GM19463 (cell line): ENCODE measurements at regions not wholly inside any gene's neighbourhood (a gene's known extent, or its start where the extent isn't known, plus 50 kb on each side); places are given as distances from the start of the nearest gene placed in this dataset.

Experiments
- ATAC-seq: cut with Tn5 transposase; IDR thresholded peaks from one replicate; pipeline ENCODE4 v1.9.1; 2021; ENCODE audit warnings: mild to moderate bottlenecking, moderate library complexity; ENCODE audit not compliant: unreplicated experiment

- no peak for ATAC-seq
Measured at GRCh38 chr3:69445498-69445897, 59.6 kb upstream of the FRMD4B start.

- ATAC-seq = no peak
Measured at GRCh38 chr3:69445024-69445423, 59.1 kb upstream of the FRMD4B start.

GRCh38 chr3:69443457-69443920 lies 57.6 kb upstream of the FRMD4B start:
- no peak for ATAC-seq

- peak; percentile 74 for ATAC-seq
Measured at GRCh38 chr3:69442771-69443311, 57.0 kb upstream of the FRMD4B start.

GRCh38 chr3:69441732-69442131 lies 55.8 kb upstream of the FRMD4B start:
- no peak for ATAC-seq

GRCh38 chr3:69441040-69441439 lies 55.2 kb upstream of the FRMD4B start:
- no peak for ATAC-seq

- no peak for ATAC-seq
Measured at GRCh38 chr3:69439643-69440270, 53.9 kb upstream of the FRMD4B start.

GRCh38 chr3:69438476-69438875 lies 52.6 kb upstream of the FRMD4B start:
- no peak for ATAC-seq

- ATAC-seq = peak; percentile 54
Measured at GRCh38 chr3:69435274-69436265, 49.7 kb upstream of the FRMD4B start.
